ENCODE measurements at regions not wholly inside any gene's neighbourhood (a gene's known extent, or its start where the extent isn't known, plus 50 kb on each side); places are given as distances from the start of the nearest gene placed in this dataset.

DNA sequence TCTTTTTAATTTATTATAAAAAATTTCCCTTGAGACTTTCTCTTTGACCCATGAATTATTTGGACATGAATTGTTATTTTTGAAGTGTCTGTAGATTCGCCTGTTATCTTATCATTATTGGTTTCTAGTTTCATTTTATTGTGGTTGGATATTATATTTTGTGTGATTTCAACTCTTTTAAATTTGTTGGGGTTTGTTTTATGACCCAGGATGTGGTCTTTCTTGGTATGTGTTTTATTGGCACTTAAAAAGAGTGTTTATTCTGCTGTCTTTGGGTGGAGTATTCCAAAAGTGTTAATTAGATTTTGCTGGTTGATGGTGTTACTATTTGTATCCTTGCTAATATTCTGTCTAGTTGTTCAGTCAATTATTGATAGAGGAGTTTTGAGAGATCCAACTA, 50.5 kb upstream of the GPR141 start:
- H3K27ac ChIP-seq: no peak overlapping the region
- no peaks in the 10 kb centered on the region for H3K4me1 ChIP-seq (ENCODE audit: control insufficient read depth in 1 of 2, insufficient read depth in 1 of 2, low read depth in 1 of 2, low read length in 1 of 2)
- TF ChIP-seq, protein P1, sequence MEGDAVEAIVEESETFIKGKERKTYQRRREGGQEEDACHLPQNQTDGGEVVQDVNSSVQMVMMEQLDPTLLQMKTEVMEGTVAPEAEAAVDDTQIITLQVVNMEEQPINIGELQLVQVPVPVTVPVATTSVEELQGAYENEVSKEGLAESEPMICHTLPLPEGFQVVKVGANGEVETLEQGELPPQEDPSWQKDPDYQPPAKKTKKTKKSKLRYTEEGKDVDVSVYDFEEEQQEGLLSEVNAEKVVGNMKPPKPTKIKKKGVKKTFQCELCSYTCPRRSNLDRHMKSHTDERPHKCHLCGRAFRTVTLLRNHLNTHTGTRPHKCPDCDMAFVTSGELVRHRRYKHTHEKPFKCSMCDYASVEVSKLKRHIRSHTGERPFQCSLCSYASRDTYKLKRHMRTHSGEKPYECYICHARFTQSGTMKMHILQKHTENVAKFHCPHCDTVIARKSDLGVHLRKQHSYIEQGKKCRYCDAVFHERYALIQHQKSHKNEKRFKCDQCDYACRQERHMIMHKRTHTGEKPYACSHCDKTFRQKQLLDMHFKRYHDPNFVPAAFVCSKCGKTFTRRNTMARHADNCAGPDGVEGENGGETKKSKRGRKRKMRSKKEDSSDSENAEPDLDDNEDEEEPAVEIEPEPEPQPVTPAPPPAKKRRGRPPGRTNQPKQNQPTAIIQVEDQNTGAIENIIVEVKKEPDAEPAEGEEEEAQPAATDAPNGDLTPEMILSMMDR (IDR thresholded peaks at IDR 0.05): no peak
- H3K36me3 ChIP-seq: no peaks in the 10 kb centered on the region
- no peak overlapping the region for H3K4me3 ChIP-seq (ENCODE audit: low read depth in 1 of 2, low read length in 1 of 2)
- no peaks in the 10 kb centered on the region for H3K27me3 ChIP-seq
- H3K9me3 ChIP-seq: no peaks in the 10 kb centered on the region

Data from neutrophil (primary cell).